ENCODE measurements at regions not wholly inside any gene's neighbourhood (a gene's known extent, or its start where the extent isn't known, plus 50 kb on each side); places are given as distances from the start of the nearest gene placed in this dataset.

GRCh38 chr4:17068891-17069290, 170.4 kb upstream of the LDB2 start:
- no peak for TF ChIP-seq EZH2 (IDR thresholded peaks at IDR 0.05; ENCODE audit: low read length)
- TF ChIP-seq, protein P1, sequence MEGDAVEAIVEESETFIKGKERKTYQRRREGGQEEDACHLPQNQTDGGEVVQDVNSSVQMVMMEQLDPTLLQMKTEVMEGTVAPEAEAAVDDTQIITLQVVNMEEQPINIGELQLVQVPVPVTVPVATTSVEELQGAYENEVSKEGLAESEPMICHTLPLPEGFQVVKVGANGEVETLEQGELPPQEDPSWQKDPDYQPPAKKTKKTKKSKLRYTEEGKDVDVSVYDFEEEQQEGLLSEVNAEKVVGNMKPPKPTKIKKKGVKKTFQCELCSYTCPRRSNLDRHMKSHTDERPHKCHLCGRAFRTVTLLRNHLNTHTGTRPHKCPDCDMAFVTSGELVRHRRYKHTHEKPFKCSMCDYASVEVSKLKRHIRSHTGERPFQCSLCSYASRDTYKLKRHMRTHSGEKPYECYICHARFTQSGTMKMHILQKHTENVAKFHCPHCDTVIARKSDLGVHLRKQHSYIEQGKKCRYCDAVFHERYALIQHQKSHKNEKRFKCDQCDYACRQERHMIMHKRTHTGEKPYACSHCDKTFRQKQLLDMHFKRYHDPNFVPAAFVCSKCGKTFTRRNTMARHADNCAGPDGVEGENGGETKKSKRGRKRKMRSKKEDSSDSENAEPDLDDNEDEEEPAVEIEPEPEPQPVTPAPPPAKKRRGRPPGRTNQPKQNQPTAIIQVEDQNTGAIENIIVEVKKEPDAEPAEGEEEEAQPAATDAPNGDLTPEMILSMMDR (optimal IDR thresholded peaks at IDR 0.05 in 1 of 3, IDR thresholded peaks at IDR 0.05 in 1 of 3, conservative IDR thresholded peaks at IDR 0.05 in 1 of 3; ENCODE audit: extremely low read depth in 1 of 3, insufficient read depth in 2 of 3, low read length in 3 of 3): no peak

Measured in keratinocyte (primary cell).